WTC11 (cell line): ENCODE measurements at regions not wholly inside any gene's neighbourhood (a gene's known extent, or its start where the extent isn't known, plus 50 kb on each side); places are given as distances from the start of the nearest gene placed in this dataset.
"Not testable (repeated sequence)": the region's sequence is repeated elsewhere in the genome, so short reads cannot be mapped to it uniquely, and the experiment has no call there.

Source experiments
- E2F1 ChIP-seq: sonication (generic); formaldehyde crosslinking; IDR thresholded peaks from 2 replicates; pipeline ENCODE4 v1.8.0; 2022; ENCODE audit warnings: mild to moderate bottlenecking, missing genetic modification reagents
- GRHL2 ChIP-seq: fragments of 250-450 bp; sonication (Bioruptor Pico); IDR thresholded peaks from 2 replicates; pipeline ENCODE4 v1.8.0; 2022; ENCODE audit warnings: mild to moderate bottlenecking, moderate library complexity; ENCODE audit not compliant: insufficient replicate concordance, severe bottlenecking
- MXD4 ChIP-seq: fragments of 250-450 bp; sonication (Bioruptor Pico); IDR thresholded peaks from 2 replicates; pipeline ENCODE4 v1.8.0; 2021; ENCODE audit warnings: mild to moderate bottlenecking, moderate library complexity, borderline replicate concordance
- NR3C1 ChIP-seq: sonication (generic); formaldehyde crosslinking; conservative IDR thresholded peaks from 2 replicates; pipeline ENCODE4 v1.8.1; 2023; ENCODE audit warnings: low read depth, mild to moderate bottlenecking, missing genetic modification reagents
- SMAD3 ChIP-seq: sonication (generic); formaldehyde crosslinking; IDR thresholded peaks from 2 replicates; pipeline ENCODE4 v1.8.0; 2022; ENCODE audit warnings: missing genetic modification reagents, mild to moderate bottlenecking, borderline replicate concordance
- TCF7 ChIP-seq: sonication (generic); formaldehyde crosslinking; IDR thresholded peaks from 2 replicates; pipeline ENCODE4 v1.8.0; 2022; ENCODE audit warnings: mild to moderate bottlenecking, low read depth, missing genetic modification reagents, moderate library complexity
- ZNF512 ChIP-seq: sonication (generic); formaldehyde crosslinking; IDR thresholded peaks from 2 replicates; pipeline ENCODE4 v1.8.1; 2022; ENCODE audit warnings: missing genetic modification reagents, borderline replicate concordance
- TF ChIP-seq, protein P1 (sequence below): fragments of 200-600 bp; IDR thresholded peaks from 2 replicates; pipeline ENCODE4 v1.8.0; 2022; ENCODE audit warnings: antibody characterized with exemption
- TF ChIP-seq, protein P2 (sequence below): sonication (generic); formaldehyde crosslinking; IDR thresholded peaks from 2 replicates; pipeline ENCODE4 v1.8.1; 2023; ENCODE audit warnings: mild to moderate bottlenecking, missing genetic modification reagents, borderline replicate concordance

GRCh38 chr2:87575138-87575537 is 172.7 kb upstream of the PLGLB2 start:
- TF ChIP-seq, protein P1, sequence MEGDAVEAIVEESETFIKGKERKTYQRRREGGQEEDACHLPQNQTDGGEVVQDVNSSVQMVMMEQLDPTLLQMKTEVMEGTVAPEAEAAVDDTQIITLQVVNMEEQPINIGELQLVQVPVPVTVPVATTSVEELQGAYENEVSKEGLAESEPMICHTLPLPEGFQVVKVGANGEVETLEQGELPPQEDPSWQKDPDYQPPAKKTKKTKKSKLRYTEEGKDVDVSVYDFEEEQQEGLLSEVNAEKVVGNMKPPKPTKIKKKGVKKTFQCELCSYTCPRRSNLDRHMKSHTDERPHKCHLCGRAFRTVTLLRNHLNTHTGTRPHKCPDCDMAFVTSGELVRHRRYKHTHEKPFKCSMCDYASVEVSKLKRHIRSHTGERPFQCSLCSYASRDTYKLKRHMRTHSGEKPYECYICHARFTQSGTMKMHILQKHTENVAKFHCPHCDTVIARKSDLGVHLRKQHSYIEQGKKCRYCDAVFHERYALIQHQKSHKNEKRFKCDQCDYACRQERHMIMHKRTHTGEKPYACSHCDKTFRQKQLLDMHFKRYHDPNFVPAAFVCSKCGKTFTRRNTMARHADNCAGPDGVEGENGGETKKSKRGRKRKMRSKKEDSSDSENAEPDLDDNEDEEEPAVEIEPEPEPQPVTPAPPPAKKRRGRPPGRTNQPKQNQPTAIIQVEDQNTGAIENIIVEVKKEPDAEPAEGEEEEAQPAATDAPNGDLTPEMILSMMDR: not testable (repeated sequence)
- TF ChIP-seq, protein P2, sequence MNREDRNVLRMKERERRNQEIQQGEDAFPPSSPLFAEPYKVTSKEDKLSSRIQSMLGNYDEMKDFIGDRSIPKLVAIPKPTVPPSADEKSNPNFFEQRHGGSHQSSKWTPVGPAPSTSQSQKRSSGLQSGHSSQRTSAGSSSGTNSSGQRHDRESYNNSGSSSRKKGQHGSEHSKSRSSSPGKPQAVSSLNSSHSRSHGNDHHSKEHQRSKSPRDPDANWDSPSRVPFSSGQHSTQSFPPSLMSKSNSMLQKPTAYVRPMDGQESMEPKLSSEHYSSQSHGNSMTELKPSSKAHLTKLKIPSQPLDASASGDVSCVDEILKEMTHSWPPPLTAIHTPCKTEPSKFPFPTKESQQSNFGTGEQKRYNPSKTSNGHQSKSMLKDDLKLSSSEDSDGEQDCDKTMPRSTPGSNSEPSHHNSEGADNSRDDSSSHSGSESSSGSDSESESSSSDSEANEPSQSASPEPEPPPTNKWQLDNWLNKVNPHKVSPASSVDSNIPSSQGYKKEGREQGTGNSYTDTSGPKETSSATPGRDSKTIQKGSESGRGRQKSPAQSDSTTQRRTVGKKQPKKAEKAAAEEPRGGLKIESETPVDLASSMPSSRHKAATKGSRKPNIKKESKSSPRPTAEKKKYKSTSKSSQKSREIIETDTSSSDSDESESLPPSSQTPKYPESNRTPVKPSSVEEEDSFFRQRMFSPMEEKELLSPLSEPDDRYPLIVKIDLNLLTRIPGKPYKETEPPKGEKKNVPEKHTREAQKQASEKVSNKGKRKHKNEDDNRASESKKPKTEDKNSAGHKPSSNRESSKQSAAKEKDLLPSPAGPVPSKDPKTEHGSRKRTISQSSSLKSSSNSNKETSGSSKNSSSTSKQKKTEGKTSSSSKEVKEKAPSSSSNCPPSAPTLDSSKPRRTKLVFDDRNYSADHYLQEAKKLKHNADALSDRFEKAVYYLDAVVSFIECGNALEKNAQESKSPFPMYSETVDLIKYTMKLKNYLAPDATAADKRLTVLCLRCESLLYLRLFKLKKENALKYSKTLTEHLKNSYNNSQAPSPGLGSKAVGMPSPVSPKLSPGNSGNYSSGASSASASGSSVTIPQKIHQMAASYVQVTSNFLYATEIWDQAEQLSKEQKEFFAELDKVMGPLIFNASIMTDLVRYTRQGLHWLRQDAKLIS (CRISPR knock-in tag): not testable (repeated sequence)
- not testable (repeated sequence) for TF ChIP-seq ZNF512 (CRISPR knock-in tag); NR3C1 (CRISPR knock-in tag); TCF7; SMAD3 (CRISPR knock-in tag); MXD4 (CRISPR knock-in tag); E2F1 (CRISPR knock-in tag); GRHL2 (CRISPR knock-in tag)
